DOHH2 (cell line): ENCODE measurements at regions not wholly inside any gene's neighbourhood (a gene's known extent, or its start where the extent isn't known, plus 50 kb on each side); places are given as distances from the start of the nearest gene placed in this dataset.

Experiments used
- H3F3A ChIP-seq: fragments of 200-600 bp; sonication (generic), shearing (Covaris generic); 2 replicates; pipeline ENCODE4 v1.6.0; 2016; ENCODE audit warnings: antibody characterized with exemption, mild to moderate bottlenecking; ENCODE audit not compliant: control insufficient read depth, insufficient read depth
- H3K27ac ChIP-seq: fragments of 200-600 bp; sonication (generic); 2 replicates; pipeline ENCODE4 v1.5.1; 2014; ENCODE audit warnings: low read depth, mild to moderate bottlenecking, low read length, moderate library complexity
- H3K27me3 ChIP-seq: fragments of 200-600 bp; sonication (generic); 2 replicates; pipeline ENCODE4 v1.6.1; 2014; ENCODE audit warnings: mild to moderate bottlenecking, low read length, mixed read lengths; ENCODE audit not compliant: control insufficient read depth
- H3K36me3 ChIP-seq: fragments of 200-600 bp; sonication (generic); 2 replicates; pipeline ENCODE4 v1.6.1; 2014; ENCODE audit warnings: mild to moderate bottlenecking, low read length, moderate library complexity, mixed read lengths; ENCODE audit not compliant: control insufficient read depth
- H3K4me1 ChIP-seq: fragments of 200-600 bp; sonication (generic); 2 replicates; pipeline ENCODE4 v1.6.1; 2014; ENCODE audit warnings: mild to moderate bottlenecking, low read length, mixed read lengths; ENCODE audit not compliant: control insufficient read depth
- H3K4me2 ChIP-seq: fragments of 200-600 bp; sonication (generic); 2 replicates; pipeline ENCODE4 v1.6.0; 2014; ENCODE audit warnings: mild to moderate bottlenecking, low read length, moderate library complexity
- H3K4me3 ChIP-seq: fragments of 200-600 bp; sonication (generic); 2 replicates; pipeline ENCODE4 v1.5.1; 2014; ENCODE audit warnings: mild to moderate bottlenecking, low read length, mixed read lengths
- H3K79me2 ChIP-seq: fragments of 200-600 bp; sonication (generic); 2 replicates; pipeline ENCODE4 v1.6.1; 2014; ENCODE audit warnings: mild to moderate bottlenecking, low read length, mixed read lengths; ENCODE audit not compliant: control insufficient read depth
- H3K9me2 ChIP-seq: fragments of 200-600 bp; sonication (generic); replicated peaks from 2 replicates; pipeline ENCODE4 v1.6.1; 2014; ENCODE audit warnings: mild to moderate bottlenecking, low read length, mixed read lengths; ENCODE audit not compliant: control insufficient read depth
- H3K9me3 ChIP-seq: fragments of 200-600 bp; sonication (generic); 2 replicates; pipeline ENCODE4 v1.6.1; 2014; ENCODE audit warnings: antibody characterized with exemption, low read length, mixed read lengths; ENCODE audit not compliant: control insufficient read depth, insufficient read depth
- H4K20me1 ChIP-seq: fragments of 200-600 bp; sonication (generic); 2 replicates; pipeline ENCODE4 v1.6.0; 2014; ENCODE audit warnings: low read depth, mild to moderate bottlenecking, antibody characterized with exemption, low read length, moderate library complexity; ENCODE audit not compliant: control insufficient read depth, insufficient read depth
- EZH2phosphoT487 ChIP-seq: fragments of 200-600 bp; sonication (generic); IDR thresholded peaks from 2 replicates; pipeline ENCODE4 v1.6.1; 2017; ENCODE audit warnings: borderline replicate concordance, mild to moderate bottlenecking, antibody characterized with exemption, low read length, moderate library complexity, mixed read lengths
- TF ChIP-seq, protein P1 (sequence below): fragments of 200-600 bp; sonication (generic); IDR thresholded peaks from one replicate; pipeline ENCODE4 v1.5.1; 2014; ENCODE audit warnings: antibody characterized with exemption, mild to moderate bottlenecking, low read depth, low read length; ENCODE audit not compliant: poor library complexity, severe bottlenecking

DNA sequence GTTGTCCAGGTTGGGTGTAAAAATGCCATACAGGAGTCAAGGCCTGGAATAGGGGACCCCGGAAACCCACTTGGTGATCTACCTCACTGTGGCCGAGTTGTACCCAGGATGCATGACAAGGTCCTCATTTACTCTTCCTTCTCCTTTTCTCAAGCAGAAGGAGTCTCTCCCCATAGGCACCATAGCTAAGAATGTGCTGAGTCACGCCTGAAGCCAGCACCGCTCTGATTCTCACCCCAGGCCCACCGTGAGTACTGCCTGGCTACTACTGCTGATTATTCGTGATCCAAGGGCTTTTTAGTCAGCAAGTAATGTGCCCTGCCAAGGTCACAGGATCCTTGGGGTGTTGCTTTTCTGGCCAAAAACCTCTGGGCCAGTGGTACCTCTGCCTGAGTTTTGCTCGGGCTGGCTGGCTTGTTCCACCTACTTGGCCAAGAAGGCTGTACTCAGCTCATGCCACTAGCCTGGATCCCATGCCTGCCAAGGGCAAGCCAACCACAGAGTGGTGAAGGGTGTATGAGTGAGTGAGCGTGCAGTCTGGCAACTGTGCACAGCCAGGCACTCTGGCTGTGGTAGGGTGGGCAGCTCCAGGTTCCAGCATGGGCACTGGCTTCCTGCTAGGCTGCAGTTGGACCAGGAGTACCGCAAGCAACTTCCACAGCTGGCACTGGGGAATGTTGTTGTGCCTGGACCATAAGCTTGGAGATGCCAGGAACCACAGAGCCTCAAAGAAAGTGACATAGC is 650.1 kb upstream of the VRK2 start:
- Histone ChIP-seq H3K27me3 (no peaks in the 10 kb centered on the region), H3K9me3 (no peaks in the 10 kb centered on the region), H3K4me2 (no peak overlapping the region), H3K4me3 (no peak overlapping the region), H3K36me3 (no peaks in the 10 kb centered on the region), H3K79me2 (no peaks in the 10 kb centered on the region), H3K9me2 (no peaks in the 10 kb centered on the region), H3K4me1 (no peaks in the 10 kb centered on the region), H3F3A (no peaks in the 10 kb centered on the region), H4K20me1 (no peaks in the 10 kb centered on the region), H3K27ac (no peak overlapping the region)
- TF ChIP-seq EZH2phosphoT487: no peak
- TF ChIP-seq, protein P1, sequence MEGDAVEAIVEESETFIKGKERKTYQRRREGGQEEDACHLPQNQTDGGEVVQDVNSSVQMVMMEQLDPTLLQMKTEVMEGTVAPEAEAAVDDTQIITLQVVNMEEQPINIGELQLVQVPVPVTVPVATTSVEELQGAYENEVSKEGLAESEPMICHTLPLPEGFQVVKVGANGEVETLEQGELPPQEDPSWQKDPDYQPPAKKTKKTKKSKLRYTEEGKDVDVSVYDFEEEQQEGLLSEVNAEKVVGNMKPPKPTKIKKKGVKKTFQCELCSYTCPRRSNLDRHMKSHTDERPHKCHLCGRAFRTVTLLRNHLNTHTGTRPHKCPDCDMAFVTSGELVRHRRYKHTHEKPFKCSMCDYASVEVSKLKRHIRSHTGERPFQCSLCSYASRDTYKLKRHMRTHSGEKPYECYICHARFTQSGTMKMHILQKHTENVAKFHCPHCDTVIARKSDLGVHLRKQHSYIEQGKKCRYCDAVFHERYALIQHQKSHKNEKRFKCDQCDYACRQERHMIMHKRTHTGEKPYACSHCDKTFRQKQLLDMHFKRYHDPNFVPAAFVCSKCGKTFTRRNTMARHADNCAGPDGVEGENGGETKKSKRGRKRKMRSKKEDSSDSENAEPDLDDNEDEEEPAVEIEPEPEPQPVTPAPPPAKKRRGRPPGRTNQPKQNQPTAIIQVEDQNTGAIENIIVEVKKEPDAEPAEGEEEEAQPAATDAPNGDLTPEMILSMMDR: no peak

DNA sequence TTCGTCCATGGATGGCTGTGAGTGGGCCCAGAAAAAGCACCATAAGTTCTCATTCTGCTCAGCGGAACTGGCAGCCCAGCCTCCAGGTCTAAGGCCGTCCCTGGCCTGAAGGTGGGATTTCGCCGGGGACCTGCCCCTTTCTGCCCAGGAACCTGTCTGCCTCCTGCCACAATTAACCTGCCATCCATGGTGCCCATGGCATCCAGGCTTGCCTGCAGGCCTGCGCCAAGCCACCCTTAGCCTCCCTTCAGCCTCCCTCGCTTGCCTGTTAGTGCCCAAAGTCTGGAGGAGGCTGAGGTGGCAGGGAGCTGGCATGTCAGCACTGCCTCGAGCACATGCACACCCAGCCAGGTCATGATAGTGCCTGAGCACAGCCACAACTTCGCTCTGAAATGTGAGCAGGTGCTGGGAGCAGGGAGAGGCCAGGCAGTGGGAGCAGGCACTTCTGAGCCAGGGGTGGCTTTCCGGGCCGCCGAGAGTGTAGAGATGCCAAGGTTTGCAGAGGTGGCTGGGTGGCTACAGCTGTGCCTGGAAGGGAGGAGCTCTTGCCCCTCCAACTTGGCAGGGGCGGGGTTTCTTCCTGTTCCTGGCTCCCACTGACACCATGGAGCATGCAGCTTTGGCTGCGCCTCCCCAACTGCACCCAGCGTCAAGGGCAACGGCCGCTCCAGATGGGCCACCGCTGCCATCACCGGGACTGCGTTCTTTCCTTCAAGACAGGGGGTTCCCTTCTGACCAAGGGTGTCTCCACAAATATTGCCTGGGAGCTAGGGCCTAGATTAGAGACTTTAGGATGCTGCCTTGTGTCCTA is 648.9 kb upstream of the VRK2 start:
- Histone ChIP-seq H3K36me3 (no peaks in the 10 kb centered on the region), H3K9me2 (no peaks in the 10 kb centered on the region), H3K27me3 (no peaks in the 10 kb centered on the region), H3K4me1 (no peaks in the 10 kb centered on the region), H3K4me3 (no peak overlapping the region), H3K9me3 (no peaks in the 10 kb centered on the region), H3K27ac (no peak overlapping the region), H3F3A (no peaks in the 10 kb centered on the region), H3K79me2 (no peaks in the 10 kb centered on the region), H3K4me2 (no peak overlapping the region), H4K20me1 (no peaks in the 10 kb centered on the region)
- no peak for TF ChIP-seq EZH2phosphoT487
- TF ChIP-seq, protein P1: no peak

DNA sequence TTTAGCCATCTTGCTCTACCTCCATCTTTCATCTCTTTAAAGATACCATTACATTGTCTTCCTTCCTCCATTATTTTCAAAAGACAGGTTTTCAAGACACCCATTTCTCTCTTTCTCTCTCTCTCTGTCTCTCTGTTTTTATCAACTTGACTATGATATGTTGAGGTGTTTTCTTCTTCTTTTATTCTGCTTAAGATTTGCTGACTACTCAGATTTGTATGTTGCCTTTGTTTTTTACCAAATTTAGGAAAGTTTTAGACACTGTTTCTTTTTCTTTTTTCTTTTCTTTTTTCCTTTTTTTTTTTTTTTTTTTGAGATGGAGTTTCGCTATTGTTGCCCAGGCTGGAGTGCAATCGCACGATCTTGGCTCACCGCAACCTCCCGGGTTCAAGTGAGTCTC is 647.5 kb upstream of the VRK2 start:
- Histone ChIP-seq H3K27me3 (no peaks in the 10 kb centered on the region), H3K9me2 (no peaks in the 10 kb centered on the region), H3K4me2 (no peak overlapping the region), H3K27ac (no peak overlapping the region), H3K79me2 (no peaks in the 10 kb centered on the region), H3F3A (no peaks in the 10 kb centered on the region), H3K36me3 (no peaks in the 10 kb centered on the region), H3K4me3 (no peak overlapping the region), H4K20me1 (no peaks in the 10 kb centered on the region), H3K4me1 (no peaks in the 10 kb centered on the region), H3K9me3 (no peaks in the 10 kb centered on the region)
- no peak for TF ChIP-seq EZH2phosphoT487
- TF ChIP-seq, protein P1: no peak
